NT2/D1 (cell line): ENCODE measurements at regions not wholly inside any gene's neighbourhood (a gene's known extent, or its start where the extent isn't known, plus 50 kb on each side); places are given as distances from the start of the nearest gene placed in this dataset.

ENCODE experiments used
- DNase-seq: peaks from one replicate; pipeline ENCODE4 v3.0.0-alpha.2; 2011; ENCODE audit warnings: low read depth, low spot score
- H3K27me3 ChIP-seq: 2 replicates; pipeline ENCODE4 v1.6.0; 2011; ENCODE audit warnings: mild to moderate bottlenecking; ENCODE audit not compliant: insufficient read length, insufficient read depth
- H3K36me3 ChIP-seq: 2 replicates; pipeline ENCODE4 v1.6.1; 2011; ENCODE audit warnings: mild to moderate bottlenecking, low read length, mixed read lengths; ENCODE audit not compliant: insufficient read depth, insufficient read length
- H3K4me1 ChIP-seq: 2 replicates; pipeline ENCODE4 v1.5.1; 2011; ENCODE audit not compliant: insufficient read depth, insufficient read length
- H3K4me3 ChIP-seq: 2 replicates; pipeline ENCODE4 v1.5.1; 2011; ENCODE audit warnings: low read depth; ENCODE audit not compliant: insufficient read length
- H3K9ac ChIP-seq: 2 replicates; pipeline ENCODE4 v1.6.0; 2011; ENCODE audit warnings: low read depth; ENCODE audit not compliant: insufficient read length
- H3K9me3 ChIP-seq: 2 replicates; pipeline ENCODE4 v1.5.1; 2011; ENCODE audit warnings: mild to moderate bottlenecking, low read length; ENCODE audit not compliant: insufficient read depth
- SUZ12 ChIP-seq: IDR thresholded peaks from 2 replicates; pipeline ENCODE4 v1.6.1; 2011; ENCODE audit not compliant: insufficient read length, insufficient read depth; ENCODE audit errors: extremely low read depth
- YY1 ChIP-seq: IDR thresholded peaks from 2 replicates; pipeline ENCODE4 v1.6.1; 2011; ENCODE audit not compliant: insufficient read length, insufficient read depth
- ZNF274 ChIP-seq: IDR thresholded peaks from 2 replicates; pipeline ENCODE4 v1.6.1; 2011; ENCODE audit warnings: mild to moderate bottlenecking, low read depth, low read length

GRCh38 chr10:131446171-131446570 lies 134.7 kb upstream of the TCERG1L start:
- Histone ChIP-seq H3K4me3 (no peak overlapping the region), H3K27me3 (no peaks in the 10 kb centered on the region), H3K4me1 (no peaks in the 10 kb centered on the region), H3K9ac (no peak overlapping the region), H3K36me3 (no peaks in the 10 kb centered on the region), H3K9me3 (no peaks in the 10 kb centered on the region)
- no peak for TF ChIP-seq SUZ12
- TF ChIP-seq ZNF274: no peak
- no peak for TF ChIP-seq YY1
- DNase-seq: no peak

GRCh38 chr10:131448171-131448570 lies 136.7 kb upstream of the TCERG1L start:
- no peak for DNase-seq
- Histone ChIP-seq H3K4me3 (no peak overlapping the region), H3K9ac (no peak overlapping the region), H3K4me1 (no peaks in the 10 kb centered on the region), H3K27me3 (no peaks in the 10 kb centered on the region), H3K9me3 (no peaks in the 10 kb centered on the region), H3K36me3 (no peaks in the 10 kb centered on the region)
- TF ChIP-seq YY1: no peak
- no peak for TF ChIP-seq ZNF274
- no peak for TF ChIP-seq SUZ12

GRCh38 chr10:131448883-131449282 lies 137.4 kb upstream of the TCERG1L start:
- TF ChIP-seq SUZ12 (no peak), ZNF274 (no peak), YY1 (no peak)
- no peak overlapping the region for H3K4me3 ChIP-seq
- peaks cover 6% of the 10 kb centered on the region for H3K4me1 ChIP-seq
- DNase-seq: no peak
- H3K9ac ChIP-seq: no peak overlapping the region
- H3K27me3 ChIP-seq: no peaks in the 10 kb centered on the region
- no peaks in the 10 kb centered on the region for H3K9me3 ChIP-seq
- no peaks in the 10 kb centered on the region for H3K36me3 ChIP-seq

- H3K27me3 ChIP-seq: no peaks in the 10 kb centered on the region
- DNase-seq: no peak
- H3K36me3 ChIP-seq: no peaks in the 10 kb centered on the region
- H3K4me3 ChIP-seq: no peak overlapping the region
- no peak overlapping the region for H3K9ac ChIP-seq
- peaks cover 6% of the 10 kb centered on the region for H3K4me1 ChIP-seq
- no peaks in the 10 kb centered on the region for H3K9me3 ChIP-seq
- TF ChIP-seq SUZ12 (no peak), ZNF274 (no peak), YY1 (no peak)
Measured at GRCh38 chr10:131450216-131450765, 138.8 kb upstream of the TCERG1L start.

GRCh38 chr10:131451407-131452015 lies 140.0 kb upstream of the TCERG1L start:
- H3K4me1 ChIP-seq: peaks cover 6% of the 10 kb centered on the region
- DNase-seq: no peak

GRCh38 chr10:131452926-131453720 lies 141.6 kb upstream of the TCERG1L start:
- H3K4me3 ChIP-seq: no peak overlapping the region
- H3K9me3 ChIP-seq: no peaks in the 10 kb centered on the region
- H3K4me1 ChIP-seq: peaks cover 6% of the 10 kb centered on the region
- no peaks in the 10 kb centered on the region for H3K36me3 ChIP-seq
- H3K27me3 ChIP-seq: no peaks in the 10 kb centered on the region
- no peak overlapping the region for H3K9ac ChIP-seq
- DNase-seq: no peak
- TF ChIP-seq YY1: no peak
- TF ChIP-seq ZNF274: no peak
- no peak for TF ChIP-seq SUZ12

More at GRCh38 chr10:131451407-131452015, 140.0 kb upstream of the TCERG1L start:
- TF ChIP-seq YY1 (no peak), SUZ12 (no peak), ZNF274 (no peak)
- no peaks in the 10 kb centered on the region for H3K9me3 ChIP-seq
- no peak overlapping the region for H3K9ac ChIP-seq
- no peak overlapping the region for H3K4me3 ChIP-seq
- H3K27me3 ChIP-seq: no peaks in the 10 kb centered on the region
- no peaks in the 10 kb centered on the region for H3K36me3 ChIP-seq
